Loucy (cell line): ENCODE measurements at regions not wholly inside any gene's neighbourhood (a gene's known extent, or its start where the extent isn't known, plus 50 kb on each side); places are given as distances from the start of the nearest gene placed in this dataset.

ENCODE experiments used
- CTCF ChIP-seq: fragments of 200-600 bp; sonication (generic); conservative IDR thresholded peaks from 2 replicates; pipeline ENCODE4 v1.5.1; 2014; ENCODE audit warnings: mild to moderate bottlenecking, antibody characterized with exemption, low read length
- EZH2phosphoT487 ChIP-seq: fragments of 200-600 bp; IDR thresholded peaks from 2 replicates; pipeline ENCODE4 v1.6.1; 2018; ENCODE audit warnings: antibody characterized with exemption, mild to moderate bottlenecking, moderate library complexity, borderline replicate concordance

GRCh38 chr16:11472851-11473250 lies 113.9 kb downstream of the LITAF start:
- TF ChIP-seq CTCF (no peak), EZH2phosphoT487 (no peak)
